Tibial artery (tissue), 4 donors: ENCODE measurements at regions not wholly inside any gene's neighbourhood (a gene's known extent, or its start where the extent isn't known, plus 50 kb on each side); places are given as distances from the start of the nearest gene placed in this dataset.

Experiments used
- DNase-seq, 2 donors: peaks; one replicate each; pipeline ENCODE4 v3.0.0-alpha.2; 2019
- H3K27ac ChIP-seq, 2 donors: fragments of 200-600 bp; sonication (generic) in 1 of 2; 1 replicate in 1 of 2; 2 replicates in 1 of 2; pipeline ENCODE4 v1.5.1; 2018 to 2019; ENCODE audit warnings: mild to moderate bottlenecking in 1 of 2
- H3K27me3 ChIP-seq, 2 donors: fragments of 200-600 bp; sonication (generic) in 1 of 2; one replicate each; pipeline versions ENCODE4 v1.5.1 to v1.6.0; 2016 to 2019
- H3K36me3 ChIP-seq, 3 donors: fragments of 200-600 bp; sonication (generic) in 2 of 3; one replicate each; pipeline ENCODE4 v1.5.1; 2016 to 2019; ENCODE audit warnings: mild to moderate bottlenecking in 2 of 3
- H3K4me1 ChIP-seq, 4 donors: fragments of 200-600 bp; sonication (generic) in 2 of 4; 1 replicate in 3 of 4; 2 replicates in 1 of 4; pipeline ENCODE4 v1.5.1; 2016 to 2019
- H3K4me3 ChIP-seq, 2 donors: fragments of 200-600 bp; sonication (generic) in 1 of 2; 1 replicate in 1 of 2; 2 replicates in 1 of 2; pipeline ENCODE4 v1.5.1; 2018 to 2019; ENCODE audit warnings: mild to moderate bottlenecking in 2 of 2
- H3K9me3 ChIP-seq, 3 donors: fragments of 200-600 bp; sonication (generic) in 1 of 3; one replicate each; pipeline ENCODE4 v1.5.1; 2016 to 2019
- CTCF ChIP-seq, 2 experiments: fragments of 200-600 bp in 1 of 2; fragments of 450-650 bp in 1 of 2; IDR thresholded peaks; one replicate each; pipeline ENCODE4 v1.5.1; 2017 to 2019; ENCODE audit warnings: antibody characterized with exemption in 2 of 2, mild to moderate bottlenecking in 1 of 2, moderate library complexity in 1 of 2
- intact Hi-C: fragments of 100-400 bp; cut with DNase I; formaldehyde crosslinking; loops from one replicate; pipeline ENCODE4 v1.15.0; 2023; ENCODE audit warnings: low total_unique reads

- H3K27ac ChIP-seq, result no peak overlapping the region
- no peak for TF ChIP-seq CTCF (IDR thresholded peaks at IDR 0.05)
- peaks cover 0 to 4% (median 0%) of the 10 kb centered on the region in 4 donors for H3K4me1 ChIP-seq
- no peaks in the 10 kb centered on the region for H3K27me3 ChIP-seq
- H3K9me3 ChIP-seq, result no peaks in the 10 kb centered on the region
- no peaks in the 10 kb centered on the region for H3K36me3 ChIP-seq
- DNase-seq, result no peak
- no peak overlapping the region for H3K4me3 ChIP-seq
- intact Hi-C loops, result no loop called here
Measured at GRCh38 chr1:208581209-208581608, 337.0 kb upstream of the PLXNA2 start.

GRCh38 chr1:208581667-208582066 lies 337.5 kb upstream of the PLXNA2 start:
- Histone ChIP-seq H3K27me3 (no peaks in the 10 kb centered on the region), H3K9me3 (no peaks in the 10 kb centered on the region), H3K4me3 (no peak overlapping the region), H3K4me1 (peaks cover 0 to 4% (median 0%) of the 10 kb centered on the region in 4 donors), H3K36me3 (no peaks in the 10 kb centered on the region), H3K27ac (no peak overlapping the region)
- TF ChIP-seq CTCF (IDR thresholded peaks at IDR 0.05), result no peak
- no peak for DNase-seq
- intact Hi-C loops, result no loop called here

GRCh38 chr1:208584167-208584755 lies 340.1 kb upstream of the PLXNA2 start:
- H3K4me3 ChIP-seq, result no peak overlapping the region
- intact Hi-C loops, result no loop called here
- no peaks in the 10 kb centered on the region for H3K36me3 ChIP-seq
- H3K27me3 ChIP-seq, result no peaks in the 10 kb centered on the region
- DNase-seq, result no peak
- H3K4me1 ChIP-seq, result no peaks in the 10 kb centered on the region
- no peaks in the 10 kb centered on the region for H3K9me3 ChIP-seq
- H3K27ac ChIP-seq, result no peak overlapping the region
- TF ChIP-seq CTCF (IDR thresholded peaks at IDR 0.05), result no peak

GRCh38 chr1:208587110-208587509 lies 342.9 kb upstream of the PLXNA2 start:
- DNase-seq, result no peak
- no peak for TF ChIP-seq CTCF (IDR thresholded peaks at IDR 0.05)
- intact Hi-C loops, result no loop called here
- Histone ChIP-seq H3K27ac (no peak overlapping the region), H3K36me3 (no peaks in the 10 kb centered on the region), H3K9me3 (no peaks in the 10 kb centered on the region), H3K27me3 (no peaks in the 10 kb centered on the region), H3K4me3 (no peak overlapping the region), H3K4me1 (no peaks in the 10 kb centered on the region)

GRCh38 chr1:208593306-208594006 lies 349.3 kb upstream of the PLXNA2 start:
- no peaks in the 10 kb centered on the region for H3K9me3 ChIP-seq
- DNase-seq, result no peak
- H3K27ac ChIP-seq, result no peak overlapping the region
- no peak for TF ChIP-seq CTCF (IDR thresholded peaks at IDR 0.05)
- no peaks in the 10 kb centered on the region for H3K27me3 ChIP-seq
- H3K4me3 ChIP-seq, result no peak overlapping the region
- no peaks in the 10 kb centered on the region for H3K4me1 ChIP-seq
- no peaks in the 10 kb centered on the region for H3K36me3 ChIP-seq
- intact Hi-C loops, result no loop called here
